ENCODE measurements at regions not wholly inside any gene's neighbourhood (a gene's known extent, or its start where the extent isn't known, plus 50 kb on each side); places are given as distances from the start of the nearest gene placed in this dataset.

DNA sequence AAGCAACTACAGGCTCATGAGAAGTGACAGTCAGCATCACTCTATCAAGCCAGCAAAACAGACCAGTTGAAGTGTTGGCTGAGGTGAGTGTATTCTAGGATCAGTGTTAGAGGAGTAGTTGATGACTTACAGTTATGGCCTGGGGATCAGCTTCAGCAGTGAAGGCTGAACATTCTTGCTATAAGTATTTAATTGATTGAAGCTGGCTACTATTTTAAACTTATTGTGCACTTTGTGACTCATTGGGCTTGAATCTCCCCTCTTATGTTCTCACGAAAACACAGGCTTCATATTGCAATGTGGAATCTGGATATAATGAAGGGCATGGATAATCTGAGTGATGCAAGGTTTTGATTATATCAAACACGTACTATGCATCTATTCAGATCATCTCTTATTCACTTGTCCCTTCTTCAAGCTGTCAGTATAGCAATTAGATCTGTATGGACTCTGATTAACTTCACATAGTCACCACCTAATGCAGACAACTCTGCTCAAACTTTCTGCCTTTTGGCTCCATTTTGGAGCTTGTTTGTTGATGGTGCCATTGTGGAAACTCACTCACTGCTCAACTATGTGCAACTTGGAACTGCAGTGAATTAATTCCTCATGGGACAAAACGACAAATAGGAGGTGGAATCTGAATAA, 309.2 kb downstream of the SLC16A7 start:
- TF ChIP-seq PCBP1 (IDR thresholded peaks at IDR 0.05; ENCODE audit: low read depth, low read length, poor library complexity, severe bottlenecking): no peak
- TF ChIP-seq CCAR2 (IDR thresholded peaks at IDR 0.05; ENCODE audit: low read depth, low read length): no peak
- TF ChIP-seq KLF6 (CRISPR knock-in tag; IDR thresholded peaks at IDR 0.05; ENCODE audit: borderline replicate concordance): no peak
- no peak for TF ChIP-seq ZNF274 (IDR thresholded peaks at IDR 0.05; ENCODE audit: borderline replicate concordance, low read depth, low read length)
- no peak for TF ChIP-seq POLR2A (conservative IDR thresholded peaks at IDR 0.05)
- TF ChIP-seq, protein P1, sequence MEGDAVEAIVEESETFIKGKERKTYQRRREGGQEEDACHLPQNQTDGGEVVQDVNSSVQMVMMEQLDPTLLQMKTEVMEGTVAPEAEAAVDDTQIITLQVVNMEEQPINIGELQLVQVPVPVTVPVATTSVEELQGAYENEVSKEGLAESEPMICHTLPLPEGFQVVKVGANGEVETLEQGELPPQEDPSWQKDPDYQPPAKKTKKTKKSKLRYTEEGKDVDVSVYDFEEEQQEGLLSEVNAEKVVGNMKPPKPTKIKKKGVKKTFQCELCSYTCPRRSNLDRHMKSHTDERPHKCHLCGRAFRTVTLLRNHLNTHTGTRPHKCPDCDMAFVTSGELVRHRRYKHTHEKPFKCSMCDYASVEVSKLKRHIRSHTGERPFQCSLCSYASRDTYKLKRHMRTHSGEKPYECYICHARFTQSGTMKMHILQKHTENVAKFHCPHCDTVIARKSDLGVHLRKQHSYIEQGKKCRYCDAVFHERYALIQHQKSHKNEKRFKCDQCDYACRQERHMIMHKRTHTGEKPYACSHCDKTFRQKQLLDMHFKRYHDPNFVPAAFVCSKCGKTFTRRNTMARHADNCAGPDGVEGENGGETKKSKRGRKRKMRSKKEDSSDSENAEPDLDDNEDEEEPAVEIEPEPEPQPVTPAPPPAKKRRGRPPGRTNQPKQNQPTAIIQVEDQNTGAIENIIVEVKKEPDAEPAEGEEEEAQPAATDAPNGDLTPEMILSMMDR (IDR thresholded peaks at IDR 0.05 in 2 of 3, conservative IDR thresholded peaks at IDR 0.05 in 1 of 3; ENCODE audit: insufficient read depth in 2 of 3, low read depth in 1 of 3, low read length in 3 of 3): no peak
- TF ChIP-seq PHF8 (IDR thresholded peaks at IDR 0.05; ENCODE audit: borderline replicate concordance, low read length): no peak

All from K562 (cell line).